ENCODE measurements at regions not wholly inside any gene's neighbourhood (a gene's known extent, or its start where the extent isn't known, plus 50 kb on each side); places are given as distances from the start of the nearest gene placed in this dataset.
"Not testable (repeated sequence)": the region's sequence is repeated elsewhere in the genome, so short reads cannot be mapped to it uniquely, and the experiment has no call there.

DNA sequence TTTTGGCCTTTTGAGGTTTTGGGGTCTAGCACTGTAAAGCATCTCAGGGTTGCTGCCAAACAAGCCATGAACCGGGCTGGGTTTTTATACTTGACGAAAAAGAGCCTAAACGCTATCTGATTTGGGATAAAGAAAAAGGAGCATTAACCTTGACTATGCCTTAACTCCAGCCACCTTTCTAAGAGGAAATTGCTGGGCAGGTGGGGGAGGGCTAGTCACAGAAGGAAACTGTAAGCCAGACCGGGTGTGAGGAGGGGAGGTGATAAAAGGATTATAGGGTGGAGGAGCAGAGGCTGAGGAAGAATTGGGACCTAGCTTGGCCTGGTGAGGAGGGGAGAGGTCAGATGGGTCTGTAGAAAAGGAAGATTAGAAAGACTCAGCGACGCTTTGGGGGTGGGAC lies 335.2 kb upstream of the HTR1E start:
- not testable (repeated sequence) for DNase-seq

DNA sequence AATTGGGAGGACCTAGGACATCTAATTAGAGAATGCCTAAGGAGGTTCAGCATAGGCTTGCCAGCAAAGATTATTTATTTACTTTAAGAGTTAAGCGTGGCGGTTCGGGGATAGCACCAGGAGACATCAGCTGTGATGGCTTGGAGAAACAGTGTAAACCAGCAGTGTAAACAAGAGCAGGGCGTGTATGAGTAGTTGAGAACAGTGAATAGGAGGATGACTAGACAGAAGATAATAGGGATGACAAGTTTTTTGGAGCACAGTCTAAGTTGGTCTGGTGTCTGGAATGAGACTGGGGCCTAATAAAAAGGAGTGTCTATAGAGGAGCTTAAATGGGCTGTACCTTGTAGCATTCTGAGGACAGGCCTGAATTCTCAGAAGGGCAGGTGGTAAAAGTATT lies 338.4 kb upstream of the HTR1E start:
- DNase-seq, result not testable (repeated sequence)

DNA sequence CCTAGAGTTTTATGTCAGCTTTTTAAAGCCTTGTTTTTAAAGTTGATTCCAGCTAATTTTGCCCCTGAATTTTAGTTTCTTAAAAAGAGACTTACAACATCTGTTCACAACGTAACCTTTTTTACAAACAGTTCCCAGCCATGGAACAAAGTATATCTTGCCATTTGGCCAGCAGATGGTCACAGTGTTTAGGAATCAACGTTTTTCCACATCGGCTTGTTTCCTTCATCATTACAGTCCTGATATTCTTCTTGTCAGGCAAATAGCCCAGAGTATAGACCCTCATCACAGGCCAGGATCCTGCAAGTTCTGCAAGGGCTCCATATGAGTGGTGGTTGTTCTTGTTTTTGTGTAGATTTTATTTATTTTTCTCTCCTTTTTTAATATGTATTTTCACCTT lies 341.7 kb upstream of the HTR1E start:
- DNase-seq, result no peak

DNA sequence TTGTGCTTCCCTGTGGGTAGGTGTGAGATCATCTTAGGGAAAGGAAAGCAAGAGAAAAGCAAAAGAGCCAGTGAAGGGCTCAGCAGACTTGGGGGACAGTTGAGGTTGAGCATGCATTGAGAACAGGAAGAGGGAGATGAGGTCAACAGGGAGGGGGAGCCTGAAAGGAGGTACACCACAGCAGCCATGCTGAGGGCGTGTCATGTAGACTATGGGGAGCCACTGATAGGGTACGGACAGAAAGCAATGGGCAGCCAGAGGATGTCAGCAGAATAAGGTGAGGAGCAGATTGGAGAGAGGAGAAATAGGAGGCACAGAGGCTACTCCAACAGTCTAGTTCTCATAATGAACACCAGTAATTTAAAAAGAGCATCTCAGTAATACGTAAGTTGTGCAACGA lies 351.1 kb upstream of the HTR1E start:
- no peak for DNase-seq

DNA sequence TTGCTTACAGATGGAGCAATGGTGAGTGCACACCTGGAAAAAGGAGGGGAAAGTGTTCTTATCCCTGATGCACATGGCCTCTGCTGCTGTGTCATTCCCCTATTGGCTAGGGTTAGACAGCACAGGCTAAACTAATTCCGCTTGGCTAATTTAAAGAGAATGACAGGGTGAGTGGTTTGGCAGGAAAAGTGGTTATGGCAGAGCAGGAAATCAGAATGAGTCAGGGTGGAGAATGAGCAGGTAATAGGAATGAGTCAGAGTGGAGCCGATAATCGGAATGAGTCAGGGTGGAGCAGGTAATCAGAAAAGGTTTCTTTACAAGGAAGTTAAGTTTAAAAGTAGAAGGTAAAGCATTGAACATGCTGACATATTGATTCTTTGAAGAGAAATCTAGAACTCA lies 355.5 kb upstream of the HTR1E start:
- DNase-seq, result no peak

DNA sequence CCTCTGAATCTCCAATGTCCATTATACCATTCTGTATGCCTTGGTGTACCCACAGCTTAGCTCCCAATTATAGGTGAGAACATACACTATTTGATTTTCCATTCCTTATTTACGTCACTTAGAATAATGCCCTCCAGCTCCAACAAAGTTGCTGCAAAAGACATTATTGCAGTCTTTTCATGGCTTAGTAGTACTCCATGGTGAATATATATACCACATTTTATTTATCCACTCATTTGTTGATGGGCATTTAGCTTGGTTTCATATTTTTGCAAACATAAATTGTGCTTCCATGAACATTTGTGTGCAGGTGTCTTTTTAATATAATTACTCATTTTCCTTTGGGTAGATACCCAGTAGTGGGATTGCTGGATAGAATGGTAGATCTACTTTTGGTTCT lies 374.1 kb upstream of the HTR1E start:
- no peak for DNase-seq

DNA sequence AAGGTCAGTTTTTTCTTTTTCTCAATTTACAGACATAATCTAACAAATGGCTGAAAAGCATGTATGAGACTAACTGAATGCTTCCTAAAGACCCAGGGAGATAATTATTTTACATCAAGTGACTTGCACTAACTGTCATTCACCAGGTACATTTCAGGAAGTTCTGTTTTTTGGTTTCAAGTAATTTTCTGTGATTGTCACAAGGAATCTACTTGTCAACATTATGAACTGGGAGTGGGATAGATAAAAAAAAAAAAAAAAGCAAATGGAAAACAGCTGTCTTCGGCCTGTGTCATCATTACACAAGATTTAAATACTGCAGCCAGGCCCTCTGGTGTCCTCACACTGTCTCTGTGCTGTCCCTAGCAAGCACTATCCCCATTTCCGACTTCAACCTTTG lies 379.0 kb upstream of the HTR1E start:
- DNase-seq, result no peak

DNA sequence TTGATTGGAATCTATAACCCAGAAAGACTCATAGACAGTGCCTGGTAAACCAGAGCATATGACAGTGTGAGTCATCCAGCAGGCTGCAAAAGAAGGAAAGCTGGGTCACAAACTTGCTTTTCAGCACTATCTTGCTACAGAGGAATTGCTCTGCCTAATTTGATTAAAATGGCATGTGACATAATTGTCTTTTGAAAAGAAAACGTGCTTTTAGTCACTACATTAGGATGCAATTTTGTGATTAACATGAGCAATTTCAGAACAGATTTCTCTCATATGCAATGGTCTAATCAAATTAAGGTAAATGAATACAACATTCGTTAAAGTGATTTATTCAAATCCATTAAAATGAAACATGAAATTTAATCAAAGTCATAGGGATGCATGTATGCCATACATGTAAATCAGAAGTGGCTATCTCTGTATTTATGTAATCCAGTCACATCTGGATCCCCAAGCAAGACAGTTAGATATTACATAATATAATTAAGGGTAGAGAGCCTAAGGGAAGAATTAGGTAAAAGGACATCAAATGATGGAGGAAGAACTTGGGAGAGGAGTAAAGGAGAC lies 400.0 kb upstream of the HTR1E start:
- no peak for DNase-seq

DNA sequence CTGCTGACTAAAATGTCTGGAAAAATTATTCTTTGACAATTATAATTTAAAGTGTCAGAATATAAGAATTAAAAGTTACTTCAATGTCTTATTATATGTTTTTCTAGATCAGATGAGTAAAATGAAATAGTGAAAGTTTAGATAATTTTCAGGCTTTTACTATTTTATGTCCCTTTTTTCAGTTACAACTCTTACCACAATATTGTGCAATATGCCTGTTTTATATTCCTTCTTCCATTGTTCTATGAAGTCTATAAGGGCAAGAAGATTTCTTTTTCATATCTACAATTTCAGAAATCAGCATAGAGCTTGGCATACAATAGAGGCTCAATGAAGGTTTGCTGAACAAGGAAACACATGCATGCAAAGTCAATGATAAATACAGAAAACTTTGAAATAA lies 401.2 kb upstream of the HTR1E start:
- DNase-seq, result no peak

DNA sequence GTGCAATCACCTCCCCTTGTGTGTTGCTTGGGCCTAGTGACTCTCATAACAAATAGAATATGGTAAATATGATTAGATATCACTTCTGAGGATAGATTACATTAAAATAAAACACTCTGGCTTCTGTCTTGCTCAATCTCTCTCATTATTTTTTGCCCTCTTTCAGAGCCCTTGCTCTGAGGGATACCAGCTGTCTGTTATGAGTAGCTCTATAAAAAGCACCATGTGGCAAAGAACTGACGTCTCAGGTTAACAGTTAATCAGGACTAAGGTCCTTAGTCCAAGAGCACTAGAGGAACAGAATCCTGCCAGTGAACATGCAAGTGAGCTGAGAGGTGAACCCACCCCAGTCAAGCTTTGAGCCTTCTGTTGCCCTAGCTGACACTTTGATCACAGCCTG lies 402.2 kb upstream of the HTR1E start:
- DNase-seq, result no peak

DNA sequence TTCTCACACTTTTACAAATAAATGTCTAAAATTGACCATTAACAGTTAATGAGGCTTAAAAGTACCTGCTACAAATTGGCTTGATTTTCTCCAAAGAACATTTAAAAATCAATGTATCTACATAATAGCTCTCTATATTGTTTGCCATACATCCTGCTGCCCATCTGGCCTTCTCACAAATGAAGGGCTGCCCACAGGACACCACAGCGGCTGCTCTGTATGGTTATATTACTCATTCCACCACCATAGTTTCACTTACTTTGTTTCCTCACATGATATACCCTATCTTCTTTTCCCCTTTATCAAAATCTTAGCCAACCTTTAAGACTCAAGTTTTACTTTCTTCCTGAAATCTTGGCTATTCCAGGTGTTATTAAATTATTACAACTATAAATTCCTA lies 407.7 kb upstream of the HTR1E start:
- no peak for DNase-seq

DNA sequence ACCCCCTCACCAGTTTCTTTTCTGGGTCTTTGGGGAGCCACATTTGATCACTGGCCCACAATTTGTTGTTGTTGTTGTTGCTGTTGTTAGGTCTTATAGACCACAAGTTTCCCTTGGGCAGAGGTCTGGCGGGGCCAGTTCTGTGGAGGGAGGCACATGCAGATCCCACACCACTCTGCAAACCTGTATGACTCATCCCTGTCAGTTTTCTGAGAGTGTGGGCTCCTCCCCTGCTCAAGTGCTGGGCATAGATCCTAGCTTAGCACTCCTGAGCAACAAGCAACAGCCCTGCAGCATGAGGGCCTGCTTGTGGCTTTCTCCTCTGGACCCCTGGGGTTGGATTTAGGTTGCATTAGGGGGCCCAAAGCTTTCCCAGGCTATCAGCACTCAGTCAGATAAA lies 411.1 kb upstream of the HTR1E start:
- no peak for DNase-seq

DNA sequence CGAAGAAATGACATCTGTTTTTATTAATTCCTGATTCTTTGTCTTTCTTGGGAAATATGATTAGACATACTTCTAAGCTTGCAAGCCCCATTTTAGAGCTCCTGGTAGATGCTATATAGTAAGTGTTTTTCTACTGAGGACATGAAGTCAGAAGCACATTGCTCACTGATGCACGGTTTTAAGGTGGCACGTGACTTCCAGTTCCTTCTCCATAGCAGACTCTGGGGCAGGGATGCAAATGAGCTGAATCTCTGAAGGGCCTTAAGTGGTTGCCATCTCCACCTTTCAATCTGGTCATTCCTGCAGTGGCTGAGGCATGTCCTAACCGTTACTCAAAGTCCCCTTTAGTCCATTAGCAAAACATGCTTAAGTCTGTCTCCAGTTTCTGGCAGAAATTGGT lies 421.2 kb upstream of the HTR1E start:
- no peak for DNase-seq

DNA sequence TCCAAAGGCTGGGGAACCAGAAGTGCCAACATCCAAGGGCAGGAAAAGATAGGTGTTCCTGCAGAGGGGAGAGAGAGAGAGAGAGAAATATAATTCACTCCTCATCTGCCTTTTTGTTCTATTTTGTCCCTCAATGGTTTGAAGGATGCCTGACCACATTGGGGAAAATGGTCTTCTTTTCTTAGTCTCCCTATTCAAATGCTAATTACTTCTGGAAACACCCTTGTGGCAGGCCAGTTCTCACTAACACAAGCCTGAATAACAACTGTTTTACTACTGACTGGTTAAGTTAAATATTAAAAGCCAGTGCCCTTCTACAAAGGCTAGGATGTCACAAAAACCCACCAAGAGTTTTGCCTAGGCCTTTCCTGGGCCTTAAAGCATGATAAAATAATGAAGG lies 425.4 kb upstream of the HTR1E start:
- no peak for DNase-seq

DNA sequence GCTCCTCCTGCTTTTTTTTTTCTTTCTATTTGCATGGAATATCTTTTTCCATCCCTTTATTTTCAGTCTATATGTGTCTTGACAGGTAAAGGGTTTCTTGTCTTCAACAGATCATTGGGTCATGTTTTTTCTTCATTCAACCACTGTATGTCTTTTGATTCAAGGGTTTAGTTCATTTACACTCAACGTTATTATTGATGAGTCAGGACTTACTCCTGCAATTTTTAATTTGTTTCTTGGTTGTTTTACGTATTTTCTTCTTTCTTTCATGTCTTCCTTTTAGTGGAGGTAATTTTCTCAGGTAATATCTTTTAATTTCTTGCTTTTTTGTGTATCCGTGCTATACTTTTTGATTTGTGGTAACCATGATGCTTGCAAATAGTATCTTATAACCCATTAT lies 429.1 kb upstream of the HTR1E start:
- DNase-seq, result no peak

DNA sequence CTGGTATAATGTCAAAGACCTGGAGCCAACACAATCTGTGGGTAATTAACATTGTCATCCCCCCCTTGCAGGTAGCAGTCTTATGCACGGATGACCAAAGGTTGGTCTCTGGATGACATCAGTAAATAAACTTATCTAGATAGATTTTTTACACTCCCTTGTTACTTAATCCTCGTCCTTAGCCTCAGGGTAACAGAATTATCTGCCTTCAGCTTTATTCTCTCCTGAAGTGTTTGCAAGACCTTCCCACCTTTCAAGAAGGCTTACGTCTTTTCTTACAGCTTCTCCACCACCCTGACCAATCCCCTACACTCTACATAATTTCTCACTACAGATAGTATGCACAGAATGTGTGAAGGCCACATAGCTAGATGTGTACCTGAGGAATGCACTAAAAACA lies 434.8 kb upstream of the HTR1E start:
- DNase-seq, result no peak

DNA sequence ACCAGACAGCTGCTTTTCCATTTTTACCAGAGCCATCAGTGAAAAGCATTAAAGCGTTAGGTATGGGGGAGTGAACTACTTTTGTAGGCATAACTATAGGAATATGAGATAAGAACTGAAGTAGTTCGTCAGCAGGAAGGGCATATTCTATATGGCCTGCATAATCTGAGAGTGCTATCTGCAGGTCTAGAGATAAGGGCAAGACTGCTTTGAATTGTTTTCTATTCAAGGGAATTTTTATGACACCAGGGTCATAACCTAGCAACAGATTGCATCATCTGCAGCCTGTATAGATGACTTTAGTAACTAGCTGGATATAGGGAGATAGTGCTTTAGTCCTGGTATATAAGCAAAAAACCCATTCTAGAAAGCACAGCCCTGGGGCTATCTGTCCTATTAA lies 437.3 kb upstream of the HTR1E start:
- DNase-seq, result no peak

DNA sequence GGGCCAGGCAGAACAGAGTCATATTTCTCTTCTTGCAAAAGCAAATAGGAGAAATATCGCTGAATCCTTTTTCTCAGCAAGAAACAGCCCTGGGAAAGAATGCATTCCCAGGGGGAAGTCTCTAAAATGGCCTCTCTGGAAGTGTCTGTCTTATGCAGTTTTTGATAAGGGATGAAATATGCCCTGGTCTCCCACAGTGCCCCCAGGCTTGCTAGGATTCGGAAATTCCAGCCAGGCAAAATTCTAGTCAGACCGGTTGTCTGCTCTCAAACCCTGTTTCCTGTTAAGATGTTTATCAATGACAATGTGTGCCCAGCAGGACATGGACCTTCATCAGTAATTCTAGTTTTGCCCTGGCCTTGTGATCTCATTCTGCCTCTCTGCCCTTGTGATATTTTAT lies 448.3 kb upstream of the HTR1E start:
- not testable (repeated sequence) for DNase-seq

DNA sequence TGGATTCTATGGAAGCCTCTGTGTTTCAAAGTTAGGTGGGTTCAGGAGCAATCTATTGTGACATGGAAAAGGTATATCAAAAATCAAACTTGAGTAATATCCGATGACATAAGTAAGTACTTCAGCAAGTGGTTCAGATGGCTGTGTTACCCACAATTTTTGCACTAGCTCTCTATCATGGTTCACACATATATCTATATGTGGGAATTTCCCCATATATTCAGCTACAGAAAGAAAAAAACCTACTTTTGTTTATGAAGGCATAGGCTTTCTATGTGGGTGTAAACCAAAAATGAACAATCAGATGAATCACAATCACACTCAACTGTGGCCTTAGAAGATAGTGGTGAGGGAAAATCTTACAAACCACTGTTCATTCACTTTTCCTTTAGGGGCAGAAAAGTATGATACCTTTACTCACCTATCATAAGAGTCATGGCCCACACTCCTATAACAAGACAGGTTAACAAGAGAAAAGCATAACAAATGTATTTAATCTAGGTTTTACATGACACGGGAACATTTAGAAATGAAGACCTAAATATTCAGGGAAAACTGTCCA lies 449.6 kb upstream of the HTR1E start:
- no peak for DNase-seq

DNA sequence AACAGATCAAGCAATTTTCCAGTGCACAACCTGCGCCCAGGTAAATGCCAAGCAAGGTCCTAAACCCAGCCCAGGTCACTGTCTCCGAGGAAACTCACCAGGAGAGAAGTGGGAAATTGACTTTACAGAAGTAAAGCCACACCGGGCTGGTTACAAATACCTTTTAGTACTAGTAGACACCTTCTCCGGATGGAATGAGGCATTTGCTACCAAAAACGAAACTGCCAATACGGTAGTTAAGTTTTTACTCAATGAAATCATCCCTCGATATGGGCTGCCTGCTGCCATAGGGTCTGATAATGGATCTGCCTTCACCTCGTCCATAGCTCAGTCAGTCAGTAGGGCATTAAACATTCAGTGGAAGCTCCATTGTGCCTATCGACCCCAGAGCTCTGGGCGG lies 459.0 kb upstream of the HTR1E start:
- DNase-seq, result not testable (repeated sequence)

DNA sequence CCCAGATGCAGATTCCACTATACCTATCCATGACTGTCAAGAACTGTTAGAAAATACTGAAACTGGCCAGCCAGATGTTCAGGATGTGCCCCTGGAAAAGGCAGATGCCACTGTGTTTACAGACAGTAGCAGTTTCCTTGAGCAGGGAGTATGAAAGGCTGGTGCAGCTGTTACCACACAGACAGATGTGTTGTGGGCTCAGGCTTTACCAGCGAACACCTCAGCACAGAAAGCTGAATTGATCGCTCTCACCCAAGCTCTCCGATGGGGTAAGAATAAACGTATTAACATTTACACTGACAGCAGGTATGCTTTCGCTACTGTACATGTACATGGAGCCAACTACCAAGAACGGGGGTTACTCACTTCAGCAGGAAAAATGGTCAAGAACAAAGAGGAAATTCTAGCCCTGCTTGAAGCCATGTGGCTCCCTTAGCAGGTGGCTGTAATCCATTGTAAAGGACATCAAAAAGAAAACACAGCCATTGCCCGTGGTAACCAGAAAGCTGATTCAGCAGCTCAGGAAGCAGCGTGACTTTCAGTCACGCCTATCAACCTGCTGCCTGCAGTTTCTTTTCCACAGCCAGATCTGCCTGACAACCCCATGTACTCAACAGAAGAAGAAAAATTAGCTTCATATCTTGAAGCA lies 459.7 kb upstream of the HTR1E start:
- DNase-seq, result no peak

DNA sequence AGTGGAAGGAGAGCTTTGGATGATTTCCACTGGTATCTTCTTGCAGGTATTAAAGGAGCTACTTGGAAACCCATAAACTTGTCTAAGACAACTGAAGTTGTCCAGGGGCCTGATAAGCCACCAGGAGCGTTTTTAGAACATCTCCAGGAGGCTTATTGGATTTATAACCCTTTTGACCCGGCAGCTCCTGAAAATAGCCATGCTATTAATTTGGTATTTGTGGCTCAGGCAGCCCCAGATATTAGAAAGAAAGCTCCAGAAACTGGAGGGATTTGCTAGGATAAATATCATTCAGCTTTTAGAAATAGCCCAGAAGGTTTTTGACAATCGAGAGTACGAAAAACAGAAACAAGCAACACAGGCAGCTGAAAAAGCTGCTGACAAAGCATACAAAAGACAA lies 461.0 kb upstream of the HTR1E start:
- DNase-seq, result no peak

DNA sequence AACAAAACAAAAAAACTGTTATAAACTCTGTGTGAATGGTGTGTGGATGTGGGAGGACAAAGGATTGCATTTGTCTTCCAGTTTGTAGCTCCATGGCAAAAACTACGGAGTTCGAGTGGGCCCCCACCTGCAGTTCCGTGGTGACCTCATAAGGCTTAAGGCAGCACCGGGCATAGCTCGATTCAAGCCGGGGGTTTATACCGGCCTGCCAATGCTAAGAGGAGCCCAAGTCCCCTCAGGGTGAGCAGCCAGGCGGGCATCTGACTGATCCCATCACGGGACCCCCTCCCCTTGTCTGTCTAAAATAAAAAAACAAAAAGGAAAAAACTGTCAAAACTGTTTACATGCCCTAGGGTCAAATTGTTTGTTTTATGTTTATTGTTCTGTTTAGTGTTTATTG lies 463.2 kb upstream of the HTR1E start:
- no peak for DNase-seq

DNA sequence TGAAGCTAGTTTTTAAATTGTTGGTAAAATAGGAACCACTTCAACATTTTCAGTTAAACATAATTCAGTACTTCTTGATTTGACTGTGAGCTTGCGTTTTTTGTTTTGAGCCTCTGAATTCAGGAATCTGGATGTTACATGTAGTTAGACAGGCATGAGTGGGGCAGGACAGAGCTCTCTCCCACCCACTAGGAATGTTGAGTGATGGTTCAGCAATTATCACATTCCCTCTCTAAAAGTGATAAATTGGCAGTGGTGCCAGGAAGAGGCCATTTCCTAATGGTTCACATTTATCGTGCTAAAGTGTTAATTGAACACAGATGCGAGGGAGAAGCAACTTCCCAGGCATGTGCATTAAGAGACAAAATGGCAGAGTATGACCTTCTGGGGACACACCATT lies 465.5 kb upstream of the HTR1E start:
- no peak for DNase-seq

DNA sequence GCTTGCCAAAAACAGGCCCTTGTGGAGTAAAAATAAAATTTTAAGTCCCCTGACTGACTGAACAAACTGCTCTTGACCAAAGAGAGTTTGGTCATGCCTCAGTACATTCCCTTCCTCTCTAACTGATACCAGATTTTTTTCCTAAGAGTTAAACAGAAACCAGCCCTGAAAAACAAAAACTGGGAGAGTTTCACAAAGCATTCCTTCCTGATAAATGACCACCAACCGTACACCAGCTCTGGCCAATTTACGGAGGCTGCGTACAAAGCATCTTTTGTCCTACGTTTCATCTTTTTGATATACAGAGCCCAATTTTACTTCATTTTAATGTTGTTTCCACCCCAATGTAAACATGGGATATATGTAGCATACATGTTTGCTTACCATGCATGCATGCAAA lies 477.4 kb upstream of the HTR1E start:
- DNase-seq, result no peak
